HEK293 (cell line): ENCODE measurements at regions not wholly inside any gene's neighbourhood (a gene's known extent, or its start where the extent isn't known, plus 50 kb on each side); places are given as distances from the start of the nearest gene placed in this dataset.

ENCODE experiments used
- CTCF ChIA-PET: fragments of 350-600 bp; formaldehyde crosslinking; extraction: SDS; loops from one replicate; lab custom pipeline; 2021; ENCODE audit warnings: antibody characterized with exemption; lab: Yijun Ruan, JAX
- POLR2A ChIA-PET: fragments of 300-600 bp; formaldehyde crosslinking; extraction: SDS; loops from one replicate; lab custom pipeline; 2020; ENCODE audit warnings: antibody characterized with exemption, inconsistent platforms; lab: Yijun Ruan, JAX
- H3K27ac ChIP-seq: fragments of 200-500 bp; sonication (Bioruptor generic); 2 replicates; pipeline ENCODE4 v1.5.1; 2014; ENCODE audit warnings: low read depth, low read length, control low read depth, inconsistent platforms; ENCODE audit errors: extremely low read depth
- H3K36me3 ChIP-seq, 2 experiments: fragments of 200-500 bp in 1 of 2; sonication (Bioruptor generic) in 1 of 2; 1 replicate in 1 of 2; 2 replicates in 1 of 2; pipeline ENCODE4 v1.5.1; 2014 to 2017; ENCODE audit warnings: inconsistent platforms in 2 of 2, low read length in 2 of 2; ENCODE audit not compliant: control insufficient read depth in 2 of 2, insufficient read depth in 1 of 2
- H3K4me1 ChIP-seq: fragments of 200-500 bp; sonication (Bioruptor generic); 2 replicates; pipeline ENCODE4 v1.5.1; 2014; ENCODE audit warnings: mild to moderate bottlenecking, low read length, inconsistent platforms; ENCODE audit not compliant: control insufficient read depth, insufficient read depth
- H3K4me3 ChIP-seq: 2 replicates; pipeline ENCODE4 v1.5.1; 2011; ENCODE audit warnings: low read depth, mild to moderate bottlenecking, control low read depth, low read length, moderate library complexity
- H3K9me3 ChIP-seq: fragments of 200-500 bp; sonication (Bioruptor generic); 2 replicates; pipeline ENCODE4 v1.5.1; 2014; ENCODE audit warnings: low read depth, low read length, inconsistent platforms; ENCODE audit not compliant: control insufficient read depth, insufficient read depth
- CTCF ChIP-seq: fragments of 450-650 bp; formaldehyde crosslinking; IDR thresholded peaks from 2 replicates; pipeline ENCODE4 v1.5.1; 2016; ENCODE audit warnings: missing biosample characterization, missing genetic modification characterization
- PRDM1 ChIP-seq: fragments of 450-650 bp; formaldehyde crosslinking; IDR thresholded peaks from 2 replicates; pipeline ENCODE4; 2016; ENCODE audit warnings: missing biosample characterization, missing genetic modification characterization
- PRDM4 ChIP-seq: fragments of 450-650 bp; formaldehyde crosslinking; IDR thresholded peaks from 2 replicates; pipeline ENCODE4 v1.5.1; 2017; ENCODE audit warnings: missing biosample characterization, missing genetic modification characterization
- PRDM6 ChIP-seq: fragments of 450-650 bp; formaldehyde crosslinking; IDR thresholded peaks from 2 replicates; pipeline ENCODE4 v1.5.1; 2017; ENCODE audit warnings: missing biosample characterization, missing genetic modification characterization
- SALL2 ChIP-seq: fragments of 450-650 bp; formaldehyde crosslinking; IDR thresholded peaks from 2 replicates; pipeline ENCODE4 v1.5.0; 2017; ENCODE audit warnings: missing biosample characterization, mild to moderate bottlenecking, missing genetic modification characterization, borderline replicate concordance
- ZBTB17 ChIP-seq: fragments of 450-650 bp; formaldehyde crosslinking; IDR thresholded peaks from 2 replicates; pipeline ENCODE4 v1.5.1; 2016; ENCODE audit warnings: missing biosample characterization, missing genetic modification characterization
- ZBTB7A ChIP-seq: fragments of 450-650 bp; formaldehyde crosslinking; IDR thresholded peaks from 2 replicates; pipeline ENCODE4 v1.5.1; 2016; ENCODE audit warnings: low read depth, missing biosample characterization, missing genetic modification characterization
- ZFP37 ChIP-seq: fragments of 450-650 bp; formaldehyde crosslinking; IDR thresholded peaks from 2 replicates; pipeline ENCODE4 v1.5.1; 2016; ENCODE audit warnings: missing biosample characterization, missing genetic modification characterization
- ZNF10 ChIP-seq: fragments of 450-650 bp; formaldehyde crosslinking; IDR thresholded peaks from 2 replicates; pipeline ENCODE4 v1.5.1; 2017; ENCODE audit warnings: missing biosample characterization, missing genetic modification characterization
- ZNF114 ChIP-seq: fragments of 450-650 bp; formaldehyde crosslinking; IDR thresholded peaks from 2 replicates; pipeline ENCODE4 v1.5.0; 2017; ENCODE audit warnings: missing biosample characterization, missing genetic modification characterization
- ZNF169 ChIP-seq: fragments of 450-650 bp; formaldehyde crosslinking; IDR thresholded peaks from 2 replicates; pipeline ENCODE4 v1.5.1; 2016; ENCODE audit warnings: missing biosample characterization, missing genetic modification characterization
- ZNF248 ChIP-seq: fragments of 450-650 bp; formaldehyde crosslinking; IDR thresholded peaks from 2 replicates; pipeline ENCODE4 v1.5.1; 2017; ENCODE audit warnings: missing biosample characterization, missing genetic modification characterization
- ZNF274 ChIP-seq, 2 experiments: fragments of 200-500 bp in 1 of 2; fragments of 450-650 bp in 1 of 2; sonication (Bioruptor generic) in 1 of 2; formaldehyde crosslinking in 1 of 2; IDR thresholded peaks; 2 replicates each; pipeline versions ENCODE4 v1.5.1 to v1.6.1; 2014 to 2016; ENCODE audit warnings: borderline replicate concordance in 1 of 2, inconsistent platforms in 1 of 2, low read length in 1 of 2, missing biosample characterization in 1 of 2, missing genetic modification characterization in 1 of 2
- ZNF341 ChIP-seq: fragments of 450-650 bp; formaldehyde crosslinking; IDR thresholded peaks from 2 replicates; pipeline ENCODE4; 2016; ENCODE audit warnings: low read depth, missing biosample characterization, missing genetic modification characterization
- ZNF37A ChIP-seq: fragments of 450-650 bp; IDR thresholded peaks from 2 replicates; pipeline ENCODE4 v1.5.1; 2018; ENCODE audit warnings: missing biosample characterization, missing genetic modification characterization
- ZNF423 ChIP-seq: fragments of 450-650 bp; formaldehyde crosslinking; IDR thresholded peaks from 2 replicates; pipeline ENCODE4 v1.5.1; 2016; ENCODE audit warnings: missing biosample characterization, missing genetic modification characterization
- ZNF473 ChIP-seq: fragments of 450-650 bp; formaldehyde crosslinking; IDR thresholded peaks from 2 replicates; pipeline ENCODE4 v1.5.1; 2017; ENCODE audit warnings: missing biosample characterization, missing genetic modification characterization
- ZNF521 ChIP-seq: fragments of 450-650 bp; formaldehyde crosslinking; IDR thresholded peaks from 2 replicates; pipeline ENCODE4 v1.5.1; 2017; ENCODE audit warnings: missing biosample characterization, mild to moderate bottlenecking, missing genetic modification characterization
- ZNF530 ChIP-seq: fragments of 450-650 bp; formaldehyde crosslinking; IDR thresholded peaks from 2 replicates; pipeline ENCODE4 v1.5.1; 2016; ENCODE audit warnings: low read depth, missing biosample characterization, missing genetic modification characterization
- ZNF571 ChIP-seq: fragments of 450-650 bp; formaldehyde crosslinking; IDR thresholded peaks from 2 replicates; pipeline ENCODE4 v1.5.0; 2017; ENCODE audit warnings: missing biosample characterization, missing genetic modification characterization
- ZNF623 ChIP-seq: fragments of 450-650 bp; formaldehyde crosslinking; IDR thresholded peaks from 2 replicates; pipeline ENCODE4 v1.5.1; 2016; ENCODE audit warnings: missing biosample characterization, missing genetic modification characterization
- ZNF792 ChIP-seq: fragments of 450-650 bp; formaldehyde crosslinking; IDR thresholded peaks from 2 replicates; pipeline ENCODE4 v1.5.1; 2016; ENCODE audit warnings: missing biosample characterization, missing genetic modification characterization

- no peak for TF ChIP-seq ZNF37A (tag by site-specific recombination)
- TF ChIP-seq ZNF623 (tag by site-specific recombination): no peak
- no peak for TF ChIP-seq ZNF792 (tag by site-specific recombination)
Observed at GRCh38 chr13:64414381-64414780, 2815.8 kb downstream of the PCDH9 start (continued).

GRCh38 chr13:64413529-64413928 is 2816.6 kb downstream of the PCDH9 start:
- H3K36me3 ChIP-seq: no peaks in the 10 kb centered on the region
- ChIA-PET CTCF (no interaction called here), POLR2A (no interaction called here)
- no peaks in the 10 kb centered on the region for H3K9me3 ChIP-seq
- no peaks in the 10 kb centered on the region for H3K4me1 ChIP-seq
- no peak overlapping the region for H3K4me3 ChIP-seq
- H3K27ac ChIP-seq: no peak overlapping the region
- TF ChIP-seq PRDM1 (tag by site-specific recombination): peak; percentile 24; the same call in 1 of the 2 replicates
- no peak for TF ChIP-seq ZNF274 (IDR thresholded peaks at IDR 0.05; ENCODE audit: low read length)
- no peak for TF ChIP-seq ZNF274 (tag by site-specific recombination; IDR thresholded peaks at IDR 0.05; ENCODE audit: borderline replicate concordance)
- no peak for TF ChIP-seq PRDM6 (tag by site-specific recombination)
- no peak for TF ChIP-seq ZNF423 (tag by site-specific recombination)
- no peak for TF ChIP-seq CTCF (tag by site-specific recombination)
- no peak for TF ChIP-seq ZFP37

GRCh38 chr13:64410276-64411053 is 2819.7 kb downstream of the PCDH9 start:
- no peaks in the 10 kb centered on the region for H3K4me1 ChIP-seq
- POLR2A ChIA-PET: no interaction called here
- CTCF ChIA-PET: no interaction called here
- no peaks in the 10 kb centered on the region for H3K36me3 ChIP-seq
- TF ChIP-seq ZNF473 (tag by site-specific recombination): no peak
- no peak for TF ChIP-seq ZNF571
- no peak for TF ChIP-seq ZBTB7A (tag by site-specific recombination)
- TF ChIP-seq, all 188 proteins: peak for 0
- Histone ChIP-seq H3K9me3 (no peaks in the 10 kb centered on the region), H3K4me3 (no peak overlapping the region), H3K27ac (no peak overlapping the region)

- ChIA-PET POLR2A (no interaction called here), CTCF (no interaction called here)
Observed at GRCh38 chr13:64397701-64398100, 2832.4 kb downstream of the PCDH9 start.

More at GRCh38 chr13:64397701-64398100, 2832.4 kb downstream of the PCDH9 start:
- Histone ChIP-seq H3K9me3 (no peaks in the 10 kb centered on the region), H3K4me3 (no peak overlapping the region), H3K36me3 (no peaks in the 10 kb centered on the region)
- TF ChIP-seq ZNF521 (tag by site-specific recombination) (no peak), ZNF530 (tag by site-specific recombination) (no peak), ZBTB17 (tag by site-specific recombination) (no peak), PRDM4 (tag by site-specific recombination) (no peak), ZNF248 (no peak), SALL2 (tag by site-specific recombination) (no peak), ZNF114 (tag by site-specific recombination) (no peak), ZNF169 (tag by site-specific recombination) (no peak), ZNF341 (tag by site-specific recombination) (no peak), ZNF10 (no peak)
- TF ChIP-seq, all 188 proteins: peak for 0
- Histone ChIP-seq H3K27ac (no peak overlapping the region), H3K4me1 (no peaks in the 10 kb centered on the region)
